GM12865 (cell line): ENCODE measurements at regions not wholly inside any gene's neighbourhood (a gene's known extent, or its start where the extent isn't known, plus 50 kb on each side); places are given as distances from the start of the nearest gene placed in this dataset.
"Not testable (repeated sequence)": the region's sequence is repeated elsewhere in the genome, so short reads cannot be mapped to it uniquely, and the experiment has no call there.

Experiments
- DNase-seq: peaks from one replicate; pipeline ENCODE4 v3.0.0; 2010; ENCODE audit warnings: low read depth
- H3K4me3 ChIP-seq: 2 replicates; pipeline ENCODE4 v1.5.1; 2011; ENCODE audit warnings: mild to moderate bottlenecking, low read depth, low read length, control low read depth
- CTCF ChIP-seq: IDR thresholded peaks from 2 replicates; pipeline ENCODE4 v1.5.1; 2011; ENCODE audit warnings: low read length, control low read depth, low read depth, inconsistent platforms; ENCODE audit not compliant: insufficient read depth; ENCODE audit errors: missing control alignments

- TF ChIP-seq CTCF = no peak
- no peak for DNase-seq
Measured at GRCh38 chr11:90284171-90284570, 61.3 kb upstream of the CHORDC1 start.

GRCh38 chr11:90282551-90283071, 59.8 kb upstream of the CHORDC1 start:
- H3K4me3 ChIP-seq, DNase-seq: not testable (repeated sequence)

More at GRCh38 chr11:90284171-90284570, 61.3 kb upstream of the CHORDC1 start:
- no peak overlapping the region for H3K4me3 ChIP-seq

- no peak for DNase-seq
Measured at GRCh38 chr11:90274362-90274761, 51.5 kb upstream of the CHORDC1 start.

More at GRCh38 chr11:90274362-90274761, 51.5 kb upstream of the CHORDC1 start:
- TF ChIP-seq CTCF = no peak
- no peak overlapping the region for H3K4me3 ChIP-seq
